ENCODE measurements at regions not wholly inside any gene's neighbourhood (a gene's known extent, or its start where the extent isn't known, plus 50 kb on each side); places are given as distances from the start of the nearest gene placed in this dataset.

GRCh38 chr13:68597641-68598040 is 1367.5 kb upstream of the PCDH9 start:
- no peak for TF ChIP-seq POLR2B (IDR thresholded peaks at IDR 0.05; ENCODE audit: low read depth, partially characterized antibody)
- Histone ChIP-seq H3K9ac (ENCODE audit: insufficient read depth in 1 of 2, low read depth in 2 of 2, low read length in 2 of 2) (no peak overlapping the region), H4K20me1 (replicated peaks; ENCODE audit: control insufficient read depth, insufficient read depth, low read length) (no peaks in the 10 kb centered on the region), H2AFZ (ENCODE audit: low read depth, low read length) (no peak overlapping the region), H3K4me2 (ENCODE audit: insufficient read depth, low read length) (no peak overlapping the region), H3K9me3 (replicated peaks; ENCODE audit: control insufficient read depth, insufficient read depth, low read depth, low read length) (no peaks in the 10 kb centered on the region), H3K27me3 (ENCODE audit: control insufficient read depth in 2 of 2, insufficient read depth in 2 of 2, low read length in 2 of 2) (no peaks in the 10 kb centered on the region), H3K27ac (ENCODE audit: extremely low read depth, low read depth, low read length) (no peak overlapping the region), H3K36me3 (ENCODE audit: control insufficient read depth, insufficient read depth, low read length) (no peaks in the 10 kb centered on the region), H3K9me1 (ENCODE audit: control insufficient read depth, insufficient read depth, low read length) (no peaks in the 10 kb centered on the region), H3K4me1 (replicated peaks in 1 of 2; ENCODE audit: control insufficient read depth in 2 of 2, insufficient read depth in 2 of 2, low read length in 2 of 2) (no peaks in the 10 kb centered on the region), H3K4me3 (no peak overlapping the region), H3K79me2 (ENCODE audit: control insufficient read depth, insufficient read depth, low read length) (no peaks in the 10 kb centered on the region)
- no peak for DNase-seq (ENCODE audit: extremely low read depth in 1 of 4, low spot score in 3 of 4)
- ChIA-PET POLR2A (no interaction called here), CTCF (ENCODE audit: low intra/inter-chr PET ratio) (no interaction called here)
- in situ Hi-C loops (cut with MboI): no loop called here
- FAIRE-seq: no peak
- intact Hi-C loops (cut with micrococcal nuclease): no loop called here
- BruUV-seq (replicated peaks): no TSS peak
- no peak for ATAC-seq

GRCh38 chr13:68588623-68589022 is 1358.5 kb upstream of the PCDH9 start:
- H3K79me2 ChIP-seq (ENCODE audit: control insufficient read depth, insufficient read depth, low read length): no peaks in the 10 kb centered on the region
- H3K27me3 ChIP-seq (ENCODE audit: control insufficient read depth in 2 of 2, insufficient read depth in 2 of 2, low read length in 2 of 2): no peaks in the 10 kb centered on the region
- H2AFZ ChIP-seq (ENCODE audit: low read depth, low read length): peak overlapping the region; percentile 39; the same call in 1 of the 2 replicates
- 2% methylated on average over 4 of the region's 4 CpGs for WGBS (ENCODE audit: insufficient coverage, low coverage, missing lambda C conversion rate)
- no peaks in the 10 kb centered on the region for H3K4me1 ChIP-seq (replicated peaks in 1 of 2; ENCODE audit: control insufficient read depth in 2 of 2, insufficient read depth in 2 of 2, low read length in 2 of 2)
- no peaks in the 10 kb centered on the region for H3K36me3 ChIP-seq (ENCODE audit: control insufficient read depth, insufficient read depth, low read length)
- H3K9me3 ChIP-seq (replicated peaks; ENCODE audit: control insufficient read depth, insufficient read depth, low read depth, low read length): no peaks in the 10 kb centered on the region
- TF ChIP-seq TCF15 (CRISPR knock-in tag; IDR thresholded peaks at IDR 0.05) (no peak), NR2C2 (CRISPR knock-in tag; IDR thresholded peaks at IDR 0.05) (no peak), NR2C2 (tag; IDR thresholded peaks at IDR 0.05) (peak; percentile 15; the same call in 1 of the 2 replicates), ZNF77 (CRISPR knock-in tag; IDR thresholded peaks at IDR 0.05) (no peak)
- ChIA-PET CTCF (ENCODE audit: low intra/inter-chr PET ratio) (no interaction called here), POLR2A (no interaction called here)
- ATAC-seq (peak; percentile 70), DNase-seq (ENCODE audit: extremely low read depth in 1 of 4, low spot score in 3 of 4) (peak in 1 of 4 experiments; percentile 29), FAIRE-seq (no peak)
- H3K4me3 ChIP-seq: no peak overlapping the region
- H3K9ac ChIP-seq (ENCODE audit: insufficient read depth in 1 of 2, low read depth in 2 of 2, low read length in 2 of 2): no peak overlapping the region
- no peak overlapping the region for H3K4me2 ChIP-seq (ENCODE audit: insufficient read depth, low read length)
- in situ Hi-C loops (cut with MboI): no loop called here
- no peak overlapping the region for H3K27ac ChIP-seq (ENCODE audit: extremely low read depth, low read depth, low read length)
- BruUV-seq (replicated peaks): no TSS peak
- H4K20me1 ChIP-seq (replicated peaks; ENCODE audit: control insufficient read depth, insufficient read depth, low read length): no peaks in the 10 kb centered on the region
- intact Hi-C loops (cut with micrococcal nuclease): no loop called here
- H3K9me1 ChIP-seq (ENCODE audit: control insufficient read depth, insufficient read depth, low read length): no peaks in the 10 kb centered on the region

Data from K562 (cell line).